ENCODE measurements at regions not wholly inside any gene's neighbourhood (a gene's known extent, or its start where the extent isn't known, plus 50 kb on each side); places are given as distances from the start of the nearest gene placed in this dataset.
A peak's percentile ranks its signal among the peaks of the same experiment; 100 is the strongest.
"Not testable (repeated sequence)": the region's sequence is repeated elsewhere in the genome, so short reads cannot be mapped to it uniquely, and the experiment has no call there.

DNA sequence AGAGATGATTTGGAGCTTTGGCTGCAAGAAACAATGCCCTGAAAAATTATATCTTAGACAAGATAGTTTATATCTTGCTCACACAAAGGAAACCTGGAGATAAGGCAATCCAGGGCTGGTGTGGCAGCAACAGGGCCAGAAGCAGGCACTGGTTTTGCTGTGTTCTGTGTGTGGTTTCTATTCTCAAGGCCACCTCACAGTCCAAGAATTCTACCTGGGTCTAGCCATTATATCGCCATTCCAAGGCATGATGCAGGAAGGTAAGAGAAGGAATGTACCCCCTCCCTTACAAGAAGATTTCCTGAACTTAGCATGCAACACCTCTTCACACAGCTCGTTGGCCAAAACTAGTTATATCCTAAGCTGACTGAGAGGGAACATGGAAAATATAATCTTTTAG, 74.5 kb upstream of the MEGF10 start:
- DNase-seq (ENCODE audit: low spot score), result no peak

DNA sequence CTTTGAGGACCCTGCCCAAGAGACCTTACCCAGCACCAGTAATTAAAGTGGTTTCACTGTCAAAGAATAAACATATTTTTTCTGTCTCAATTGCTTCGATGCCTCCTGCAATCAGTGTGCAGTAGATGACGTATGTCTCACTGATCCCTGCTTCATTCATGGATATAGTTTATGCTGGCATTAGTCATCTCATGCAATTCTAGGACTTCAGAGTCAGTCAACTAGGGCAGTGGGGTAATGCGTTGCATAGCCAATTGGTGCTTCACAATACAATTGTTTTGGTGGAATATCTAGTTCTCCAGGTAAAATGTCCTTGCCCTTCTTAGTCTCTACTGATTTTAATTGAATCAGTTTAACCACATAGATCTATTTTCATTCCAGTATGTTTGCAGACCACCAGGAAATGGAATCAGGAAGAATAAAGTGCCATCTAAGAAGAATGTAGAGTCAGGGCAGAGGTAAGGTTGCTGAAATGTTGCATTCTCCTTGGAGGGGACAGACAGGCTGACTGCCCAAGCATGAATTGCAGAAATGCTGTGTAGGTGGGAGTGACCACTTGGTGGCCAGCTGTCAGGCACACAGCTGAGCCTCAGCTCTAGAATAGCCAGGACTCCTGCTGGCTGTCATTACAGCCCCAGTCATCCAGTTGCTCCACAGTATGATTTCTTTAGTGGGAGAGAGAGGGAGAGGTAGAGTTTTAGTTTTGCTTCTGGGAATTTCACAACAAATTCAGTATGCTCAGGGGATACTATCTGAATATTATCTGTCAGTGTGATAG, 73.5 kb upstream of the MEGF10 start:
- no peak for DNase-seq (ENCODE audit: low spot score)

DNA sequence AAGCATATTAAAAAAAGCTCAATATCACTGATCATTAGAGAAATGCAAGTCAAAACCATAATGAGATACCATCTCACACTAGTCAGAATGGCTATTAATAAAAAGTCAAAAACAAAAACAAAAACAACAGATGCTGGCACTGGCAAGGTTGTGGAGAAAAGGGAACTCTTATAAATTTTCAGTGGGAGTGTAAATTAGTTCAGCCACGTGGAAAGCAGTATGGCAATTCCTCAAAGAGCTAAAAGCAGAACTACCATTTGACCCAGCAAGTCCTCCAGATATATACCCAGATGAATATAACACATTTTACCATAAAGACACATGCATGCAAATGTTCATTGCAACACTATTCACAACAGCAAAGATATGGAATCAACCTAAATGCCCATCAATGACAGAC, 68.7 kb upstream of the MEGF10 start:
- not testable (repeated sequence) for DNase-seq (ENCODE audit: low spot score)

DNA sequence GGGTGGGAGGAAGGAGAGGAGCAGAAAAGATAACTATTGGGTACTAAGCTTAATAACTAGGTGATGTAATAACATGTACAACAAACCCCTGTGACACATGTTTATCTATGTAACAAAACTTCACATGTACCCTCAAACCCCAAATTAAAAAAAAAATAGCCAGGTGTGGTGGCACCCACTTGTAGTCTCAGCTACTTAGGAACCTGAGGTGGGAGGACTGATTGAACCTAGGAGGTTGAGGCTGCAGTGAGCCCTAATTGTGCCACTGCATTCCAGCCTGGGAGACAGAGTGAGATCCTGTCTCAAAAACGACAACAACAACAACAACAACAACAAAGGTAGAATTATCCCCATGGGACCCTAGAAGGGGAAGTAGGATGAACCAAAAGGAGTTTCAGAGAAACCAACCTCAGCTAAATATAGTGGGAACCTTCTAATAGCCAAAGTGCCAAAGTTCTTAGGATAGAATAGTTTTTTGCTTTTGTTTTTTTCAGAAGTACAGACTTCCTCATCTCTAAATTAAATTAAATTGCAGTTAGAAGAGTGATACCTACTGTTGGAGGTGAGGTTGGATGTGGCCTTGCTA, 67.9 kb upstream of the MEGF10 start:
- DNase-seq (ENCODE audit: low spot score), result not testable (repeated sequence)

DNA sequence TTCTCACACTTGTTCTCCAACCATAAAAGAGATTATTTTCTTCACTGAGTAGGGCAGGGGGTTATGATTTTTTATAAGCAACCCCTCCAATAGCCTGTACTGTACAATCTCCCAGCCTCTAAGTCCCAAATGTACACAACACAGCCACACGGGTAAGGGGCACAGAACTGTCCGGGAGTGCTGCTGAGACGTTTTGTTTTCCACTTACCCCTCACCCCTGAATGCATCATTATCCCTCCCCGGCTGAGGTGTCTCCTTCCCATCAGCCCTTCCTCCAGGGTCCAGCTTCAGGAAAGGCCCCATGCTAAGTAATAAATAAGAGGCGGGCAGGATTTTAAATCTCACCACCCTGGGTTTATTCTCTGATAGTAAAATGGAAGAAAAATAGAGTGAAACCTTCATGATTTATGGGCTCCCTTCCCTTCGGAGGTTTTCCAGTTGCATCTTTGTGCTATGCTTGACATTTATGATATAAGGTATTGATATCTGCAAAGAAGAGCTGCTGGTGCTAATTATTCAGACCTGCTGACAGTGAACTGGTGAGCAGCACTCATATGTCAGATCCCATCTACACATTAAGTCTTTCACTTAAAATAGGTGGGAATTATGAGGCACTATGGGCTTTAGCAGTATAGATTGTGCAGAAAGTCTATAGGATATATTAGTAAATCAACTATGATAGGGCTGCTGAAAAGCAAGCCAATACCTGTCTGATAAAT, 67.2 kb upstream of the MEGF10 start:
- DNase-seq (ENCODE audit: low spot score), result no peak

DNA sequence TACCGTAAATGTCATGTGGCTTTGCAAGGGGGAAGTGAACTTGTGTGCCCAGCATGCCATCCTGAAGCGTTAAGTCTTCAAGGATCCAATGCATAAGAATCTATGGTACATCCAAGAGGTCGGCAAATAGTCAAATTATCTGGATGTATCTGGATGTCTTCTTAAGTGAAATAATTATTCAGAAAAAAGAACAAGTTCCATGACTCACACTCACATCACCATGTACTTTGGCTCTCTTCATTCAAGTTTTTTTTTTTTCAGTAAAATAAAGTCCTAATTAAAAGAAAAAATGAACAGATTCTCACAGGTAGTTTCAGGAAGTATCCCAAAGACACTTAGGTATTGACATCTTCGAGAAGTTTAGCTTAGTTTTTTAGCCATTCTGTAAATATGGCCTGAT, 62.7 kb upstream of the MEGF10 start:
- DNase-seq (ENCODE audit: low spot score), result no peak

DNA sequence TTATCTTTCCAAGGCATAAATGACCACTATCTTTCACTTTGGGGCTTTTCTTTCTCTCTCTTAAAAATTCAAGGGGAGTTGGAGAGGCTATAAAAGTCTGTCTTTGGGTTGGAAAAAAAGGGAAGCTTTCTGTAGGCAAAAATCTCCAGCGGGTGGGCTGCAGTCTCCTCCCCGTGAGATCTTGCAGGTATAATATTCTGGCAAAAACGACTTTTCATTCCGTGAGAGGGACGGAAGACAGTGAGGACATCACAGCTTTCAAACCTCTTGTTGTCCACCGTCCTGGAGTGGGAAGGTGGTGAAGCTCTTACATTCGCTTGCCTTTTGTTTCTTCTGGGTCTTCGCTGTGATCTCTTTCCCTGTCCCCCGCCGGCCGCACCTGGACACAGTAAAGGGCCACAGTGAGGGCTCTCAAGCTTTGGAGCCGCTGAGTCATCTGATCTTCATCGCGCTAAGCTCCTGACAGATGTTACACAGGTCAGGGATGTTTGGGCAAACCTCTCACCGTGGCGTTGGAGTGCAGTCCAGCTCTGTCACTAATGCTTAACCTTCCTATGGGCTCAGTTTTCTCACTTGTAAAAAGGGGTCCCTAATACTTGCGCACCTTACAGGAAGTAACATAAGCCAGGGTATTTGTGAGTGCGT, 61.9 kb upstream of the MEGF10 start:
- DNase-seq (ENCODE audit: low spot score), result no peak

DNA sequence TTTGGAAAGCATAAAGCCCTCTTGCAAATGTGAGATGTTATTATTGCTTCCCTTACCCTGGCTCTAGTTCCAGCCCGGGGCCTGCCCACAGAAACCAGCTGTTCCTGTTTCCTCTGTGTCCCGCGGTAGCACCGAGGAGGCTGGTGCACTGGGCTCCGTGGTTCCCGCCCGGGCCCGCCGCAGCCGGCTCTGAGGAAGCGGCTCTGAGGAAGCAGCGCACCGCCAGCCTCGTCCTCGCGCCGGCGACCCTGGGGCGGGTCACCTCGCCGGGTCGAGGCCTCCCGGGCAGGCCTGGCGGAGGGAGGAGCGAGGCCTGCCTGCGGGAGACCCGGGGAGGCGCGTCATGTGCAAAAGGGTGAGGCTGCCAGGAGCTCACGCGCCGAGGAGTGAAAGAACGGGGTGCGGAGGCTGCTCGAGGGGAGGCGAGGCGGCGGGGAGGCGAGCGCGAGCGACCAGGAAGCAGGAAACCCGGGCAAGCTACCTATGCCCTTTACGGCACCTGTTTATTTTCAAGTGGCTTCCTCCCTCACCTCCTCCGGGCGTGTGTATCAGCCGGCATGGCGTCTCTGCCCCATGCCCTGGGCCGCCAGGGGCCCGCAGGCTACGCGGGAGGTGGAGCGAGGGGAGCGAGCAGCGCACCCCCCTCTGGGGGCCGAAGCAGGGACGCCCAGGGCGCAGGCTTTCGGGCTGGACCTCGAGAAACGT, 61.3 kb upstream of the MEGF10 start:
- peak; percentile 56 for DNase-seq (ENCODE audit: low spot score)

DNA sequence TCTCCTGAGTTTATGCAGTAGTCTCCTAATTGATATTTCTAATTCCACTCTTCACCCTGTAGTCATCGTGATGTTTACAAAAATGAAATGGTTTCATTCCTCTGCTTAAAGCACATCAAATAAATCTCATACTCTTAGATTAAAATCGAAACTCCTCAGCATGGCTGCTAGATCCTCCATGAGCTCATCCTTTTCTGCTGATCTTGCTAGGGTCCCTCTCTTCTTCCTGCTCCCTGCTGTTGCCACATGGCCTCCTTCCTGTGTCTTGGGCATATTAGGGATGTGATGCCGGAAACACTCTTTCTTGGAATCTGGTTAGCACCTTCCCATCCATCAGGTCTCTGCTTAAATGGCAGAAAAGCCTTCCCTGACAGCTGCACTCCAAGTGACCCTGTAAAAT, 59.5 kb upstream of the MEGF10 start:
- DNase-seq (ENCODE audit: low spot score), result no peak

DNA sequence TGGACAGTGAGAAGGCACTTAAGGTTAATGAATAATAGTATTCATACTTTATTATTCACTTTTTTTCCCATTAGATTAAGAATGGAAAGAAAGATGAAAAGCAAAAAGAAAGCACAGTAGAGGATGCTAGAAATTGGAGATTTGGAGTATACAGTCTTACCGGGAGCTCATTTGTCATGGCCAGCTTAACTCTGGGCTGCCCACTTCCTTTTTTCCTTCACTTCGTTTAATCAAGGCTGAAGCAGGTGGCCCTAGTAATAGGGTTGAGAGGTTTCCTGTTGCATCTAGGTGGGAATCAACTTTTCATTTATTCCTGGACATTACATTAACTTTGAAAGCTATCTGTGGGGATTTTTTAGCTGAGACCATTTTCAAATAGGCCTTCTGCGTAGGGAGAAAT, 57.0 kb upstream of the MEGF10 start:
- DNase-seq (ENCODE audit: low spot score), result no peak

DNA sequence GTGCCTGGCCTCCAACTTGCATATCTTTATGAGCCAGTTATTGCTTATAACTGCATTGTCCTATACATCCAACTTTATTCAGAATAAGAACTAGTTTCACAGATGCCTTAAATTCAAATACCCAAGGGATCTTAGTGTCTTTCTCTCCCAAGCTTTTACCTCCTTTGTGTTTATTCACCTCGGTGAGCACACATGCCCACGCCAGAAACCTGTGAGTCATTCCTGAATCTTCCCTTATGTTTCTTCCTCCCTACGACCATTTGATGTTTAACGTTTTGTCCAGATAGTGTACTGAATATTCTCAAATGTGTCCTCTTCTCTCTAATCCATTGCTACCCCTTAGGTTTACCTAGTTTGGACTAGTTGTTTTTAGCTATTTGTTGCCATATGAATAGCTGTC, 55.5 kb upstream of the MEGF10 start:
- DNase-seq (ENCODE audit: low spot score), result no peak

DNA sequence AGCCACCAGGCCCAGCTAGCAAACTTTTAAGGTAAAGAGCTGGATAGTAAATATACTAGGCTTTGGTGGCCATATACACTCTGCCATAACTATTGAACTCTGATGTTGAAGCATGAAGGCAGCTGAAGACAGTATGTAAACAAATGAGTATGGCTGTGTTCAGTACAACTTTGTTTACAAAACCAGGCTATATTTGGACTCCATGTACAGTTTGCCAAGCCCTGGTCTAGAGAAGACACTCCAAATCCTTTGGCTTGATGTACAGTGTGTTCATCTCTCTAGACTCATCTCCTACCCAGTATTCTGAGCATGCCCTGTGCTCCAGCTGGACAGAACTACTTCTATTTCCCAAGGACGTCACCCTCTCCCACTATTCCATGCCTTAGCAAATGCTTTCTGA, 54.3 kb upstream of the MEGF10 start:
- DNase-seq (ENCODE audit: low spot score), result no peak
